ENCODE measurements at regions not wholly inside any gene's neighbourhood (a gene's known extent, or its start where the extent isn't known, plus 50 kb on each side); places are given as distances from the start of the nearest gene placed in this dataset.

DNA sequence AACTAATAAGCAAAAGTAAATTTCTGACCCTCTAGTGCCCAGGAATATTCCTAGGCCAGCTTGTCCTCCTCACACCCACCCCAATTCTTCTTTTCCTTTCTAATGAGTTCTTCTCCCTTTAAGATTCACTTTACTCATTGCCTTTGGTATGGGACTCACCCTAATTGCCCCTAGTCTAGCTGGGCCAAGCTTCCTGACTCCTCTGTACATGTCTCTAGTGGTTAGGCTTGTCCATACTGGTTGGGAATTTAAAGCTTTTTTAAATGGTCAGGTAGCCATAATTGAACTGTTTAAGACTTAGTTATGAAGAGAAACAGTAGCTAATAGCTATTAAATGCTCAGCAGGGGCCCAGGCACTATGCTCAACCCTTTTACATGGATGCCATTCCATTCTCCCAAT is 248.2 kb downstream of the C12orf42 start:
- Histone ChIP-seq H3K4me2 (replicated peaks; ENCODE audit: low read depth, low read length, poor library complexity, severe bottlenecking) (no peak overlapping the region), H3K9me3 (ENCODE audit: control extremely low read depth in 1 of 3, control insufficient read depth in 2 of 3, insufficient read depth in 1 of 3, low read length in 2 of 3) (peaks cover 0 to 1% (median 0%) of the 10 kb centered on the region in 3 donors), H3K9ac (ENCODE audit: low read length) (no peak overlapping the region), H3K79me2 (ENCODE audit: control insufficient read depth, insufficient read depth, low read length) (no peaks in the 10 kb centered on the region), H3K4me3 (ENCODE audit: control extremely low read depth in 1 of 5, extremely low read depth in 1 of 5, insufficient read depth in 1 of 5, low read depth in 2 of 5, low read length in 4 of 5) (no peak overlapping the region), H3K4me1 (ENCODE audit: control insufficient read depth in 2 of 2, insufficient read depth in 2 of 2, low read length in 2 of 2) (no peaks in the 10 kb centered on the region), H3K27ac (ENCODE audit: low read length in 2 of 2) (no peak overlapping the region), H2AFZ (ENCODE audit: insufficient read depth, low read depth, low read length, poor library complexity, severe bottlenecking) (no peak overlapping the region), H4K20me1 (ENCODE audit: control insufficient read depth, insufficient read depth, low read length, poor library complexity, severe bottlenecking) (no peaks in the 10 kb centered on the region), H3K36me3 (replicated peaks in 1 of 2; ENCODE audit: control extremely low read depth in 1 of 2, control insufficient read depth in 1 of 2, extremely low read depth in 1 of 2, insufficient read depth in 2 of 2, low read length in 1 of 2) (no peaks in the 10 kb centered on the region), H3K27me3 (replicated peaks in 1 of 4; ENCODE audit: control extremely low read depth in 1 of 4, control insufficient read depth in 3 of 4, insufficient read depth in 4 of 4, low read length in 3 of 4) (no peaks in the 10 kb centered on the region)
- Mint-ChIP-seq H3K4me3 (no peak overlapping the region), H3K27me3 (no peaks in the 10 kb centered on the region), H3K4me1 (peaks cover 3% of the 10 kb centered on the region), H3K27ac (no peak overlapping the region), H3K9me3 (ENCODE audit: insufficient read depth) (peaks cover 2% of the 10 kb centered on the region)
- CTCF ChIA-PET = no interaction called here
- ATAC-seq (ENCODE audit: low read depth) = no peak
- intact Hi-C loops (cut with micrococcal nuclease) = no loop called here
- POLR2A ChIA-PET = no interaction called here
- TF ChIP-seq, protein P1, sequence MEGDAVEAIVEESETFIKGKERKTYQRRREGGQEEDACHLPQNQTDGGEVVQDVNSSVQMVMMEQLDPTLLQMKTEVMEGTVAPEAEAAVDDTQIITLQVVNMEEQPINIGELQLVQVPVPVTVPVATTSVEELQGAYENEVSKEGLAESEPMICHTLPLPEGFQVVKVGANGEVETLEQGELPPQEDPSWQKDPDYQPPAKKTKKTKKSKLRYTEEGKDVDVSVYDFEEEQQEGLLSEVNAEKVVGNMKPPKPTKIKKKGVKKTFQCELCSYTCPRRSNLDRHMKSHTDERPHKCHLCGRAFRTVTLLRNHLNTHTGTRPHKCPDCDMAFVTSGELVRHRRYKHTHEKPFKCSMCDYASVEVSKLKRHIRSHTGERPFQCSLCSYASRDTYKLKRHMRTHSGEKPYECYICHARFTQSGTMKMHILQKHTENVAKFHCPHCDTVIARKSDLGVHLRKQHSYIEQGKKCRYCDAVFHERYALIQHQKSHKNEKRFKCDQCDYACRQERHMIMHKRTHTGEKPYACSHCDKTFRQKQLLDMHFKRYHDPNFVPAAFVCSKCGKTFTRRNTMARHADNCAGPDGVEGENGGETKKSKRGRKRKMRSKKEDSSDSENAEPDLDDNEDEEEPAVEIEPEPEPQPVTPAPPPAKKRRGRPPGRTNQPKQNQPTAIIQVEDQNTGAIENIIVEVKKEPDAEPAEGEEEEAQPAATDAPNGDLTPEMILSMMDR (IDR thresholded peaks at IDR 0.05) = no peak
- TF ChIP-seq EZH2 (IDR thresholded peaks at IDR 0.05; ENCODE audit: borderline replicate concordance, insufficient read depth, low read depth, low read length, poor library complexity, severe bottlenecking) = no peak
- DNase-seq = no peak

DNA sequence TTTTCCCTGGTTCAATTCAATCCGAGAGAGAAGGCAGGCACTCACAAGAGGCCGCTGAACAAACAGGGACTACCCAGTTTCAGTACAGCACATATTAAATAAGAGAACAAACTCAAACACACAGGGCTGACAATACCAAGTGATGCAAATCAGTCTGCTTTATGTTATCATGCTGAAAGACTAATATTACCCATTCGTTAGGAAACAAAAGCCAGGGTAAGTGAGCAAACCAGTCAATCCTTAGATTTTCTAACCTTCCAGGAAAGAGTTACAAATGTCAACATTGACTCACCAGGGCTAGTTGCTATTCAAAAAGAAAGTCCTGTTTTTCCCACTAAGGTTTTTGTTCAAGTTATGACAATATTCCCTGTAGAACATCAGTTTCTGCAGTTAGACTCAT is 246.2 kb downstream of the C12orf42 start:
- Histone ChIP-seq H3K9ac (ENCODE audit: low read length) (no peak overlapping the region), H2AFZ (ENCODE audit: insufficient read depth, low read depth, low read length, poor library complexity, severe bottlenecking) (no peak overlapping the region), H3K79me2 (ENCODE audit: control insufficient read depth, insufficient read depth, low read length) (no peaks in the 10 kb centered on the region), H3K4me3 (ENCODE audit: control extremely low read depth in 1 of 5, extremely low read depth in 1 of 5, insufficient read depth in 1 of 5, low read depth in 2 of 5, low read length in 4 of 5) (no peak overlapping the region), H3K27me3 (replicated peaks in 1 of 4; ENCODE audit: control extremely low read depth in 1 of 4, control insufficient read depth in 3 of 4, insufficient read depth in 4 of 4, low read length in 3 of 4) (no peaks in the 10 kb centered on the region), H3K4me2 (replicated peaks; ENCODE audit: low read depth, low read length, poor library complexity, severe bottlenecking) (no peak overlapping the region), H3K36me3 (replicated peaks in 1 of 2; ENCODE audit: control extremely low read depth in 1 of 2, control insufficient read depth in 1 of 2, extremely low read depth in 1 of 2, insufficient read depth in 2 of 2, low read length in 1 of 2) (no peaks in the 10 kb centered on the region), H3K27ac (ENCODE audit: low read length in 2 of 2) (no peak overlapping the region), H3K4me1 (ENCODE audit: control insufficient read depth in 2 of 2, insufficient read depth in 2 of 2, low read length in 2 of 2) (no peaks in the 10 kb centered on the region), H4K20me1 (ENCODE audit: control insufficient read depth, insufficient read depth, low read length, poor library complexity, severe bottlenecking) (no peaks in the 10 kb centered on the region), H3K9me3 (ENCODE audit: control extremely low read depth in 1 of 3, control insufficient read depth in 2 of 3, insufficient read depth in 1 of 3, low read length in 2 of 3) (peaks cover 0 to 1% (median 0%) of the 10 kb centered on the region in 3 donors)
- Mint-ChIP-seq H3K9me3 (ENCODE audit: insufficient read depth) (peaks cover 6% of the 10 kb centered on the region), H3K4me3 (no peak overlapping the region), H3K27ac (no peak overlapping the region), H3K4me1 (peaks cover 2% of the 10 kb centered on the region), H3K27me3 (no peaks in the 10 kb centered on the region)
- no peak for ATAC-seq (ENCODE audit: low read depth)
- TF ChIP-seq, protein P1 (IDR thresholded peaks at IDR 0.05) = no peak
- TF ChIP-seq EZH2 (IDR thresholded peaks at IDR 0.05; ENCODE audit: borderline replicate concordance, insufficient read depth, low read depth, low read length, poor library complexity, severe bottlenecking) = no peak
- DNase-seq = no peak
- WGBS (ENCODE audit: insufficient coverage) = 83% methylated on average over 1 of the region's 3 CpGs
- intact Hi-C loops (cut with micrococcal nuclease) = no loop called here
- CTCF ChIA-PET = no interaction called here
- POLR2A ChIA-PET = no interaction called here
